GM21526 (cell line): ENCODE measurements at regions not wholly inside any gene's neighbourhood (a gene's known extent, or its start where the extent isn't known, plus 50 kb on each side); places are given as distances from the start of the nearest gene placed in this dataset.

Experiments
- ATAC-seq: cut with Tn5 transposase; IDR thresholded peaks from one replicate; pipeline ENCODE4 v1.9.1; 2021; ENCODE audit warnings: moderate library complexity; ENCODE audit not compliant: unreplicated experiment, low FRiP score

DNA sequence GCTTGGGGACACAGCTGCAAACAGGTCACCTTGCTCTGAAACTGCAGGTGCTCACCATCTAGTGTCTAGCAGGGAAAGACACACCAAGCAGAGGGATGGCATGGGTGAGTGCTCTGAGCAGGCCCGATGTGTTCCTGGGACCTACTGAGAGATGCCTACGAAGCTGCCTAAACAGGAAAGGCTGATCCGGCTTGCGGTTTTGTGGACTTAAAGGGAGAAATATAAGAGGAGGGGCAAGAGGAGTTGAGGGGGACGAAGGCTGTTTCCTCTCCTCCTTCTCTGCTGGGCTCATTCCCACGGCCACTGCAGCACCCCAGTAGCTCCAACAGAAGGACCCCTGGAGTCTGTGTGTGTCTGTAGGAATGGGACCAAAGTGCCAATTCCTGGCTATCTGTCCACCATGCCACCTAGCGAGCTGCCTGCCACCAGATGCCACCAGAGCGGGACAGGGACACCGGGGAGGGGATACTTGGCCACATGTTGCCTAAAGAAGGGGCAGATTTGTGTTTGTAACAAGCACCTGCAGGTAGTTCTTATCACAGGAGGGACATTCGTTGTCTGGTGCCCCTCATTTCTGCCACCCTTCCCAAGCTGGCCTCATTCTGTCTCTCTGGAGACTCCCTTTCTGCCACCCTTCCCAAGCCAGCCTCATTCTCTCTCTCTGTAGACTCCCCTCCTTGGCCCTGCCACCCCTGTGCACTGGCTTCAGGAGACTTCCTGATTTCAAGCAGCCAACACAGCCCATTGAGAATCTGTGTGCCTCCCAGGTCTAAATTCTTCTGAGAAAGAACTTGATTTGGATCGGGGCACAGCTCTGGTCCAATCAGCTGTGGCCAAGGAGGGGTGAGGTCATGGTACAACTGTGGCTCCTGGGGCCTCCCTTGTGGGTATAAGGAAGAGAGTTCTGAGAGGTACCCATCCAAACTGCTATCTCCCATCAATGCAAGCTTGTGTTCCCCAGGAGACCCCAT lies 221.8 kb downstream of the ANKRD60 start:
- ATAC-seq: no peak

DNA sequence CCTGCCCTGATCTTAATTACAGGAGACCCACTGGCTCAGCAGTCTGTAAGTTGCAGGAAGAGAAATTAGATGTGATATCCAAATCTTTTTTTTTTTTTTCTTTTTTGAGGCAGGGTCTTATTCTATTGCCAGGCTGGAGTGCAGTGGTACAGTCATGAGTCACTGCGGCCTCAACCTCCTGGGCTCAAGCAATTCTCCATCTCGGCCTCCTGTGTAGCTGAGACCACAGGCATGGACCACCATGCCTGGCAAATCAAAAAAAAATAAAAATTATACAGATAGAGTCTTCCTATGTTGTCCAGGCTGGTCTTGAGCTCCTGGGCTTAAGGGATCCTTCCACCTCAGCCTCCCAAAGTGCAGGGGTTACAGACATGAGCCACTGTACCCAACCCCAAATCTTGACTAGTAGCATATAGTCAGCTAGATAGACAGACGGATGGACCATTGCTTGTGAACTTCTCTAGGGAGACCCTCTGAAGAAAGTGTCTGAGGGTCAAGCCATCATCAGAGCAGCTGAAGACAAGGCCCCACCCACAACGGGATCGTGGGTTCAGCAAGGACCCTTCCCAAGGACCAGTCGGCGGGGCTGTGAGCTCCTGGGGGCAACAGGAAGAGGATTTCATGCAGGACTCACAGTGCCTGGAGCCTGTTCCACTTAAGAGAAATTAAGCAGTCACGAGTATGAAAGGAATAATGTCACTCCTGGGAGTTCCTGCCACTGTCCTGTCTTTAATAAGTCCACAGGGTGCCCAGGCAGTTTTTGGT lies 222.7 kb downstream of the ANKRD60 start:
- no peak for ATAC-seq

DNA sequence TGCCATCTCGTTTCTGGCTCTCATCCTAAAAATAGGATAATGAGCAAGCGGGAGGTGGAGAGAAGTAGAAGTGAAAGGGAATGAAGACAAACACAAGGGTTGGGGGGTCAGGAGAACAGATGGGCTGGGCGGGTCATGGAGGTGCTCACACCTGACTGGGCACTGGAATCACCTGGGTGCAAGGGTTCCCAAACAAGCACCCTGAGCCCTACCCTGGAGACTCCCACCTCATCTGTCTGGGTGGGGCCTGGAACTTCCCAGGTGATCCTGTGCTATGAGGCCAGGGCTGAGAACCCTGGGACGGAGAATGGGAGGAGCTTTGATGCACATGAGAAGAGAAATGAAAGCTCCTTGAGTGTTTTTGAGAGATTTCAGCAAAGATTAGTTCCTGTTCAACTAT lies 223.6 kb downstream of the ANKRD60 start:
- ATAC-seq: no peak

DNA sequence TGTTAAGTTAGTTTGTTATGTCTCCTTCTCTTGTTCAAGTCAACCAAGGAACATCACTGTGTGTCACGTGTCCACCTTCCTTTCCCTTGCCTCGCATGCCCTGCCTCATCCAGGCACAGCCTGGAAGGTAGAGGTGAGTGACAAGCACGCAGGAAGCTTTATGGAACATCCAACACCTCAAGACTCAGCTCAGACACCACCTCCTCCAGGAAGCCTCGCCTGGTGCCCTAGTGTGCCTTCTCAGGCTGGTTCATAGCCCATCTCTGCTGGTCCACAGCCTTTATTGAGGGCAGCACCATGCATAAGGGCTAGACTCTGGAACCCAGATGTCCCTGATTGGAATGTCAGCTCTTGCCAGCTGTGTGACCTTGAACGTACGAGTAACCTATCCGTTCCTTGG lies 224.3 kb downstream of the ANKRD60 start:
- no peak for ATAC-seq

DNA sequence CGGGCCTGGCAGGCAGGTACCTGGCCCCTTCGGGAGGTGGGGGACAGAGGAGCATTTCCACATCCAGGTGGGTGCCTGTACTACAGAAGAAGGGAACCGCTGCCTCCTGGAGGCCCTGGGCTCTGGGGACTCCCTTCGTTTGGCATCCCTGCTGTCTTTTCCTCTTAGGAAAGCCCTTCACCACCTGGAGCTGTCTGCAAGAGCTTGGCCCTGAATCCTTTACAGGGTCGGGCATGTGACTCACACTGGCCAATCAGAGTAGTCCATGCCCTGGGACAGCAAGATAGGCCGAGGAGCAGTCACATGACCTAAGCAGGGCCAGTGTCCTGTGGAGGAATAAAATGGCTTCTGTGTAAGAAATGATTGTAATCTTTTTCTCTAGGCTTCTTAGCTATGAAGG lies 224.9 kb downstream of the ANKRD60 start:
- ATAC-seq: no peak

DNA sequence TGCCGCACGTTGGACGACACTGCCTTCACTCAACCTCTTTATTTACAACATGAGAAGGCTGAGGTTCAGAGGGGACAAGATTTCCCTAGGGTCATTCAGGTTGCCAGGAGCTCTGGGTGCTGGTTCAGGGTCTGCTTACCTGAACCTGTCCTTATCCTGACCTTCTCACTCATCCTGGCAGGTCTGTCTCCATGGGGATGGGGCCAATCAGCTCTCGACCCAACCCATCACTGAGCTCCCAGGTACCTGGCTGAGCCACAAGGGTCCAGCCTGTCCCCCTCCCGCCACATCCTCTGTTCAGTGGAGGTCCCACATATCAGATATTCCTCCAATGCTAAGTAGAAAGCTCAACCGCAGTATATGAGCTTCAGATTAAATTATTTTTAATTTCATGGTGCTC lies 225.6 kb downstream of the ANKRD60 start:
- ATAC-seq: no peak

DNA sequence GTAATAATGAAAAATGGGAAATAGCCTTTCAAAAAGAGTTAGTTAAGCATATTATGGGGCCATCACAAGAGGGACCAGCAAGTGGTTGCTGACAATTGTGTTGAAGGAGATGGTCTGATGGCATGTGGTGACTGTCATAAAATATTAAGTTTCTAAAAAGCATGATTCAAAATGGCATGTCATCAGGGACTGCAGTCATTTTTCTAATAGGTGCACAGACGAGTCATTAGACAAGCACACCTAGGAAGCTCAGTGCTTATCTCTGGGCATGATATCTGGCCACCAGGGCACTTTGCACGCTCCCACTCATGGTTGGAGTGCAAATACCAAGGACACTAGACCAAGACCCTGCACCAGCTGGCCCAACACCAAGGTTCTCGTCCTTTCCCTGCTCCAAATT lies 226.5 kb downstream of the ANKRD60 start:
- ATAC-seq: no peak

DNA sequence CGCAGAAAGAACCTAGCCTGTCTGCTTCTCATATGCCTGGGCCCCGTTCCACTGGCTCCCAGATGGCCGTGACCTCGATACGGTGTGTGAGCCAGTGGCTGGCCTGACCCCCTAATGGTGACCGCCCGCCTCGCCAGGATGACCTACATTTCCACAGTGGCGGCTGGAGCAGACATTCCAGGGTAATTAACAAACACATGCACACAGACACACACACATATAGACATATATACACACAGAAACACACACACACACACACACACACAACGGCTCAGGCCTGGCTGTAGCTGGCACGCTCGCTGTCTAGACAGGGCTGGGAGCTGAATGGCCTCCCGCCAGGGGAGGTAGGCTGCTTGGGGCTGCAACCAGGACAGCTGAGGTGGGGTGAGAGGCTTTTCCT lies 227.1 kb downstream of the ANKRD60 start:
- ATAC-seq: no peak

DNA sequence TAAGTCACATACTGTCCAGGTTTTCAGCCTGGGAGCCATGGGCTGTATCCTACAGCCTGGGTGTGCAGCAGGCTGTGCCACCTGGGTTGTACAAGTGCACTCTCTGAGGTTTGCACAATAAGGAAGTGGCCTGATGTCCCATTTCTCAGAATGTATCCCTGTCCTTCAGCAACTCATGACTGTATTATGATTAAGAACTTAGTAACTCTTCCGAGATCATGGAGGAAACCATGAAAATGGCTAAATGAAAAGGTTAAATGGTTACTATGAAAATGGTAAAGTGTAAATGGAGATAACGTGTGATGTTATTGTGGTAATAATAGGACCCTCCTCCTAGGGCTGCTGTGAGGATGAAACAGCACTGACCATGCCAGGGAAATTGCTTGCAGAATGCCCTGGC lies 227.6 kb downstream of the ANKRD60 start:
- no peak for ATAC-seq

DNA sequence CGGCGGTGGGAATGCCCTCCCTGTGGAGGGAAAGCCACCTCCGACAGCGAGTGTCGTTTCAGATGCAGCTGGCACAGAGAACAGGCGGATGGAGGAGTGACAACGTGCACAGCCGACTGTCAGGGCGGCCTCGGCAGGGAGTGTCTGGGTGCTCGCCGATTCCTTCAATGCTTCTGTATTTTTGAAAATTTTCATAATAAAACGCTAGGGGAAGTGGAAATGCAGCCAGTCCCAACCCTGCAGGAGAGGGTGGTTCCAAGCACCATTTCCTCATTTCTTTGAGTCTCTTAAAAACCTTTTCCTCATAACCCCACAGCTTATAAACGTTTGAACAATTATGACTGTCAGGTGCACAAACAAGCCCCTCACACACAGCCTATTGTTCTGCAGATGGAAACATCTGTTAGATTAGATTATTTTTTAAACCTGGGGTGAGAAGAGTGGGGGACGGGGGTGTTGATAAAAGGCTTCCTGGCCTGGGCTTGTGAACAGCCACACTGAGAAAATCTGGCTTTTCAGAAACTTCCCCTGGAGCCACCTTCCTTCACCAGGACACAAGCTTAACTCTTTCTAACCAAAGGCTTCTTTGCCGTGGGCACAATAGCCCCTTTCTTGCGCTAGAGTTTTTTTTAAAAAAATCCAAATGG lies 228.9 kb downstream of the ANKRD60 start:
- no peak for ATAC-seq

DNA sequence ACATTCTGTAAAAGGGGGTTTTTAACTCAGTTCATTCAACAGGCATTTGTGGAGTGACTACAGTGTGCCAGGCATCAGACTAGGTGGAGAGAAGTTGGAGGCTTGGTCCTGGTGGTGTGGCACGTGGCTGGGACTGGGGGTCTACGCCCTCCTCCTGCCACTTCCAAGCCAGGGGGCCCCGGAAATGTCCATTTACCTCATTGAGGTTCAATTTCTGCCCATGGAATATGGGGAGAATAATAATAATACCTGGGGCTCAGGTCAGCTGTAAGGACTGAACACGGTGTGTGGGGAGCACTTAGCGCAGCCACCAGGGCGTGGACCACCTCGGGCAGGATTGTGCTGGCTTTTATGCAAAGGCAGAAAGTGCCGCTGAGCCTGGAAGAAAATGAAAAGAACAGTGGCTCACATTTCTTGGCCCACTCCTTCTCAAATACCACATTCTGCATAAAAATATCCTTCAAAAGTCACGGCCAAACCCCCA lies 229.4 kb downstream of the ANKRD60 start:
- no peak for ATAC-seq

DNA sequence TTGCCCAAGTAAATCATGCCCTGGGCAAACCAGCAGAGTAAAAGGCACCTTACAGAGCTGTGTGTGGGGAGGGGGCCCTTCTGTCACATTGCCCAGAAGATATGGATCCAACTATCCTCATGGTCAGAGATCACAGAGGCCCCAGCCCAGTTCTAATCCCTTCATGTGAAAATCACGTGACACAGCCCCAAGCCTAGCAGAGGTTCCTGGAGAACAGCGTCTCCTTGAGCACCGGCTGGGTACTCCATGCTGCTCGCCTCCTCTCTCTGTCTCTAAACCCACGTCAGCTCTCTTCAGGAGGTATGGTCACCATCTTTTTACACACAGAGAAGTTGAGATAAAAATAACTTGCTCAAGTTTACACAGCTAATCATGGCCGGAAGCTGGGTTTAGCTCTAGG lies 230.2 kb downstream of the ANKRD60 start:
- ATAC-seq: no peak

DNA sequence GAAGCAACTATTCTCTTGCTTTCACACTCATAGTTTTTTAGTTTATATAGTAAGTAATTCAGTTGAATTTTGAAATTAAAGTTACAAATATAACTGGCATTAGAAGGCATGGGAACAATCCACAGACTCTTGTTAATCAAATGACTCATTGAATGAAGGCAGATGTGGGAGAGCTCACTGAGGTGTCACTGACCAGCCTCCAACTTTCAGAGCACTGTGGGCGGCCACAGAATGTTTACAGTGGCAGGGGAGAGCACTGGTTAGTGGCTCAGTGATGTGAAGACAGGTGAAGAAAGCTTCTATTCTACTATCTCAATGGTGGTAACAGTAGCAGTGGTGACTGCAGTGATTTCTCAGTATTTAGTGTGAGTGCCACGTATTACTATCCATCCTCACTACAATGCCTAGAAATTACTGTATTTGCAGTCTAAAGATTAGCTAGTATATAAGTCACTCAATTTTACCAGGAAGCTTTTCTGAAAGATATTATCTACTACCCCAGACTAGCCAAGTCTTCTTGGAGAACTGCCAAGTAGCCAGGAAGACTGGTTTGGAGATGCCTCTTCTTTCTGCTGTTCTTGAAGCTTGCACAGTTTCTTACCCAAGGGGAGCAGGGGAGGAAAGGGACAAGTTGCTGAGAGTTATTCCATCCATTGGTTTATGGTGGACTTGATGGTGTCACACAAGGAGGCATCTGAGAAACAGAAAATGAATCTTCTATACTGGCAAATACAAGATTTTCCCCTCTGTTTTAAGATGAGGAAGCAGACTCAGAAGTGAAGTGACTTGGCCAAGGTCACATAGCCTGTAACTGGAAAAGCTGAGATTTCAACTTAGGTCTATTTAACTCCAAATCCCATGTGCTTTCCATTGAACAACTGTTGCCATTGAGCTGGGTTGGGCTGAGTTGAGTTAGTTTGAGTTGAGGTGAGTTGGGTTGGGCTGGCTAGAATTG lies 231.2 kb downstream of the ANKRD60 start:
- ATAC-seq: no peak

DNA sequence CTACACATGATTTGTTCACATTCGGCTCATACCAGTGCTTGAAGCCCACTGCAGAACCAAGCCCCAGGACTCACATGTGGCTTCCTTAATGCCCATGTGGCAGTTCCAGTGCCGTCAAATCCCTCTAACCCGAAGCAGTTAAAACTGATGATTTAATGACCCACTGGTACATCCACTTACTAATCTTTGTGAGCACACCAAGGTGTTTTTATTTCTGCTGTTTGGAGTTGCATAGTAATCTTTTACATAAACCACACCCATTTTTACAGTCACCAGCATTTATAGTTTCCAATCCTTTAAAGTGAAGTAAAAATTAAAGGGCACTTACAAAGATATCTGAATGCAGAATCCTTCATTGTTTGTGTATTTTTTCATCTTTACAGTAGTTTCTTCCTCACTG lies 232.0 kb downstream of the ANKRD60 start:
- ATAC-seq: no peak

DNA sequence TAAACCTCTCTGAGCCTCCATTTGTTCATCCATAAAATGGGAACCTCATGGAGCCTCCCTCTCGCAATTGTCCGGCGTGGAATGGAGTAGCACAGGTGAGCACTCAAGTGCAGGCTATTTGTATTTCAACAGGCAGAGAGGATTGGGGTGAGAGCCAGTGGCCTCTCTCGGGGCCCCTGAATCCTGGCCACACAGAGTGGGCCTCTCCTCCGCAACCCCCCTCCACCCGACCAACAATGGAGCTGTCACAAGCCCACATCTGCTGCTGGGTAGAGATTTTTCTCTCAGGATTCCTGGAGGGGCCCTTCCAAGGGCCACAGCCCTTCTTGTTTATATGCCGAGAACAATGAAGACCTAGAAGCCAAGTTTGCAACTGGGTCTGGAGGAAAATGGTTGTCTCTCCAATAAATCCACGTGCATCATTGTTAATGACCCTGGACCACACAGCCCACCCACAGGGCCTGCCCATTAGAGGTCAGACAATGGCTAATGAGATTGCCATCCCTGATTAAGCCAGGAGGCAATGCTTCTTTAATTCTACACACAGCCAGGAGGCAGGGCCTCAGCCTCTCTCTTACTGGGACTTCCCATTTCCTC lies 233.0 kb downstream of the ANKRD60 start:
- ATAC-seq: no peak

DNA sequence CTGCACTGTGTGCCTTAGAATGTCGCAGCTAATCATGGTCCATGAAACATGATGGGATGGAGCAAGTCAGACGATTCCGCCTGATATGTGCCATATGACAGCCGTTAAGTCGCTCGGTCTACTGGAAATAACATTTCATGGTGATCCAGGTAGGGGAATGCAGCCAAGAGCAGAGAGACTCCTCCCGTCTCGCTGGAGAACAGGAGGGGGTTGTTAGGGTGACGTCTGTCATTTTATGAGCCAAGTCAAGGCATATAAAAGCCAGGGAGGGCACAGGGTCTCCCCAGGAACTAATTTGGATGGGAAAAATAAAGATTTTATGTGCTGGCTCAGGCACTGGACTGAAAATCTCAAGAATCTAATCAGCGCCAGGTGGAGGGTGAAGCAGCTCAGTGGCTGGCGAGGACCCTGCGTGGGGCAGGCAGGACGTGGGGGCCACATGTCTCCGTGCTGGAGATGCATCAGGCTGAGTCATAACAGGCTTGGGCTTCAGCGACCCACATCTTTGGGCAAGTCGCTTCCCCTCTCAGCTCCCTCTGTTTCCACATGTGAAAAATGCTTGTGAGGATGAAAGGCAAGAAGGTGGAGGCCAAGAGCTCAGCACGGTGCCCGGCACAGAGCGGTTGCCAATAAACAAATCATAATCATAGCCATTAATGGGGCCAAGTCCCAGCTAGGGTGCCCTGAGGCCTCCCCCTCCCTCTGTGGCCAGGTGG lies 234.6 kb downstream of the ANKRD60 start:
- ATAC-seq: no peak

DNA sequence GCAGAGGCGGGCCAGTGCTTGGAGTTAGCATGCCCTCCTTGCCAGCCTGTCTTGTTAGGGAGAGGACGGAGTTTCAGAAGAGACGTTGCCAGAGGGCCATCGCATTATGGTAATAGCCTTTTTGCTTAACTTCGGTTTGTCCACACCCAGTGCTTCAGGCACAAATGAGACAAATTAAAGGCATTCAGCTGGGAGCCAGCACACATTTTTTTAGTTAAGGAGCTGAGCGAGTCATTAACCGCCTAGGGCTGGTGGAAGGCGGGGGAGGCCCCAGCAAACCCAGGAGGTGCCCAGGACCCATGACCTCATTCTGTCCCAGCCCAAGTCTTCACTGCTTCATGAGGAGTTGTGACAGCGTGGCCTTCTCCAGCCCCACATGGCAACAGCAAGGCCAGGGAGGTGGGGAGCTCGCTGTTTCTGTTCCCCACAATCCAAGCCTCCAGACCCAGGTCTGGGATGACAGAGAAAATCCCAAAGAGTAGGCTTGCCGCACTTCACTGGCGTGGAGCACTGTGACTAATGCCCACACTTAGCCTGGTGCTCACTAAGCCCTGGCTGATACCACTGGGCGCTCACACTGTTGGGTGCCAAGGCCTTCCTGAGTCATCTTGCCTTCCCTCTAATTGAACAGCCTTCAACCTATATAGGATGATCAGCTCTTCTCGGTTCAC lies 237.1 kb downstream of the ANKRD60 start:
- no peak for ATAC-seq

DNA sequence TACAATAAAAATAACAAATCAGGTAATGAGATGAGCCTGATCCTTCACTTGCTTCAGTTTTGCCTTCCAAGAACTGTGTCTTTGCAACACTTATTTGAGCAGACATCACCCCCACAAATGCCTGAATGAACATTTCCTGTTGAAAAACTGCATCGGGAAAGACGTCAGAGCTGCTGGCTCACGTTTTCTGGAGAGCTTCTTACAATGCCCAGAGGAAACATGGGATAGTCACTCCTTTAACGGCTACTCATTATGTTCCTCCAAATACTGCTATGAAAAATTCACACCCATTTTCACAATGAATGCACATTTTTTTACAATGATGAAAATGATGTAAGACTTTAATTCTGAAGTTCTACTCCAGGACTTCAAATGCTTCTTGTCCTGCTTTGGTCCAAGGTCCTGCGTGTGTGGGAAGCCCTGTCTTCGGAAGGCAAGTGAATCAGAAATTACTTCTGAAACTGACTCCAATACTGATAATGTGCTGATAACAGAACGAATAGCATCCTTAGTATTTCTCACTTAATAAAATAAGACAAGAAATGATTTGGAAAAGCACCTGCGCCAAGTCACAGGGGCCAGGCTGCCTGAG lies 238.0 kb downstream of the ANKRD60 start:
- ATAC-seq: no peak
